Erythroblast (primary cell): ENCODE measurements at regions not wholly inside any gene's neighbourhood (a gene's known extent, or its start where the extent isn't known, plus 50 kb on each side); places are given as distances from the start of the nearest gene placed in this dataset.

Experiments
- GATA1 ChIP-seq: IDR thresholded peaks from 2 replicates; pipeline ENCODE4 v1.6.1; 2011; ENCODE audit warnings: low read depth, mild to moderate bottlenecking, control low read depth, low read length, moderate library complexity
- POLR2A ChIP-seq: IDR thresholded peaks from 2 replicates; pipeline ENCODE4 v1.6.1; 2011; ENCODE audit warnings: mild to moderate bottlenecking, low read length

GRCh38 chr10:61098966-61099365 is 155.0 kb upstream of the RHOBTB1 start:
- TF ChIP-seq GATA1 (no peak), POLR2A (no peak)
